Stomach smooth muscle (tissue), 2 donors: ENCODE measurements at regions not wholly inside any gene's neighbourhood (a gene's known extent, or its start where the extent isn't known, plus 50 kb on each side); places are given as distances from the start of the nearest gene placed in this dataset.

ENCODE experiments used
- H3K27ac ChIP-seq: one replicate; pipeline ENCODE4 v1.7.0; 2013; ENCODE audit warnings: mild to moderate bottlenecking, low read length, inconsistent platforms
- H3K27me3 ChIP-seq, 2 donors: one replicate each; pipeline ENCODE4 v1.7.0; 2013; ENCODE audit warnings: low read length in 2 of 2; ENCODE audit not compliant: insufficient read depth in 2 of 2, control insufficient read depth in 1 of 2
- H3K36me3 ChIP-seq, 2 donors: one replicate each; pipeline ENCODE4 v1.7.0; 2013; ENCODE audit warnings: low read length in 2 of 2; ENCODE audit not compliant: control insufficient read depth in 2 of 2, insufficient read depth in 2 of 2
- H3K4me1 ChIP-seq: one replicate; pipeline ENCODE4 v1.7.0; 2013; ENCODE audit warnings: low read length; ENCODE audit not compliant: control insufficient read depth, insufficient read depth
- H3K4me3 ChIP-seq, 2 donors: one replicate each; pipeline ENCODE4 v1.7.0; 2013; ENCODE audit warnings: low read length in 2 of 2
- H3K9ac ChIP-seq, 2 donors: one replicate each; pipeline ENCODE4 v1.7.0; 2013; ENCODE audit warnings: low read length in 2 of 2, mild to moderate bottlenecking in 1 of 2
- H3K9me3 ChIP-seq, 2 donors: one replicate each; pipeline ENCODE4 v1.7.0; 2013; ENCODE audit warnings: low read length in 2 of 2; ENCODE audit not compliant: control insufficient read depth in 2 of 2
- donor health status: healthy.
- donor health status: Pancreatic carcinoma.

- no peak overlapping the region for H3K27ac ChIP-seq
These were observed 147.8 kb upstream of the CDH4 start for GRCh38 chr20:61104232-61104631.

GRCh38 chr20:61105395-61105794 lies 146.7 kb upstream of the CDH4 start:
- Histone ChIP-seq H3K4me3 (no peak overlapping the region), H3K36me3 (no peaks in the 10 kb centered on the region), H3K27me3 (no peaks in the 10 kb centered on the region), H3K27ac (no peak overlapping the region), H3K9me3 (no peaks in the 10 kb centered on the region), H3K4me1 (no peaks in the 10 kb centered on the region), H3K9ac (no peak overlapping the region)

More at GRCh38 chr20:61104232-61104631, 147.8 kb upstream of the CDH4 start:
- Histone ChIP-seq H3K9me3 (no peaks in the 10 kb centered on the region), H3K27me3 (no peaks in the 10 kb centered on the region), H3K36me3 (no peaks in the 10 kb centered on the region), H3K4me3 (no peak overlapping the region), H3K4me1 (no peaks in the 10 kb centered on the region), H3K9ac (no peak overlapping the region)

- Histone ChIP-seq H3K36me3 (no peaks in the 10 kb centered on the region), H3K4me3 (no peak overlapping the region), H3K4me1 (no peaks in the 10 kb centered on the region), H3K9ac (no peak overlapping the region), H3K9me3 (no peaks in the 10 kb centered on the region), H3K27me3 (peaks cover 0 to 3% of the 10 kb centered on the region in 2 donors), H3K27ac (no peak overlapping the region)
These were observed 145.6 kb upstream of the CDH4 start for GRCh38 chr20:61106438-61106837.

GRCh38 chr20:61109221-61109805 lies 142.7 kb upstream of the CDH4 start:
- no peaks in the 10 kb centered on the region for H3K36me3 ChIP-seq
- H3K27ac ChIP-seq: no peak overlapping the region
- no peaks in the 10 kb centered on the region for H3K9me3 ChIP-seq
- H3K4me3 ChIP-seq: no peak overlapping the region
- H3K4me1 ChIP-seq: no peaks in the 10 kb centered on the region
- H3K9ac ChIP-seq: no peak overlapping the region
- H3K27me3 ChIP-seq: peaks cover 0 to 3% of the 10 kb centered on the region in 2 donors

GRCh38 chr20:61112515-61112914 lies 139.5 kb upstream of the CDH4 start:
- H3K9ac ChIP-seq: no peak overlapping the region
- H3K27ac ChIP-seq: no peak overlapping the region
- no peaks in the 10 kb centered on the region for H3K4me1 ChIP-seq
- H3K36me3 ChIP-seq: no peaks in the 10 kb centered on the region
- peaks cover 0 to 3% of the 10 kb centered on the region in 2 donors for H3K27me3 ChIP-seq
- H3K9me3 ChIP-seq: no peaks in the 10 kb centered on the region
- no peak overlapping the region for H3K4me3 ChIP-seq

GRCh38 chr20:61113731-61114130 lies 138.3 kb upstream of the CDH4 start:
- no peak overlapping the region for H3K9ac ChIP-seq
- no peaks in the 10 kb centered on the region for H3K36me3 ChIP-seq
- H3K27ac ChIP-seq: no peak overlapping the region
- no peaks in the 10 kb centered on the region for H3K9me3 ChIP-seq
- no peak overlapping the region for H3K4me3 ChIP-seq
- H3K27me3 ChIP-seq: peaks cover 0 to 3% of the 10 kb centered on the region in 2 donors
- no peaks in the 10 kb centered on the region for H3K4me1 ChIP-seq

GRCh38 chr20:61114493-61115175 lies 137.4 kb upstream of the CDH4 start:
- Histone ChIP-seq H3K27me3 (peaks cover 0 to 3% of the 10 kb centered on the region in 2 donors), H3K9me3 (no peaks in the 10 kb centered on the region), H3K9ac (no peak overlapping the region), H3K4me1 (no peaks in the 10 kb centered on the region), H3K27ac (no peak overlapping the region), H3K36me3 (no peaks in the 10 kb centered on the region), H3K4me3 (no peak overlapping the region)

- no peaks in the 10 kb centered on the region for H3K9me3 ChIP-seq
- no peak overlapping the region for H3K4me3 ChIP-seq
- peaks cover 0 to 3% of the 10 kb centered on the region in 2 donors for H3K27me3 ChIP-seq
- no peaks in the 10 kb centered on the region for H3K4me1 ChIP-seq
- H3K36me3 ChIP-seq: no peaks in the 10 kb centered on the region
- H3K9ac ChIP-seq: no peak overlapping the region
- H3K27ac ChIP-seq: no peak overlapping the region
These were observed 136.5 kb upstream of the CDH4 start for GRCh38 chr20:61115364-61116065.

GRCh38 chr20:61117725-61118124 lies 134.3 kb upstream of the CDH4 start:
- Histone ChIP-seq H3K36me3 (no peaks in the 10 kb centered on the region), H3K27ac (no peak overlapping the region), H3K4me1 (no peaks in the 10 kb centered on the region), H3K27me3 (peaks cover 0 to 4% of the 10 kb centered on the region in 2 donors), H3K9me3 (no peaks in the 10 kb centered on the region), H3K4me3 (no peak overlapping the region), H3K9ac (no peak overlapping the region)

GRCh38 chr20:61118429-61119224 lies 133.4 kb upstream of the CDH4 start:
- Histone ChIP-seq H3K9ac (no peak overlapping the region), H3K4me1 (no peaks in the 10 kb centered on the region), H3K36me3 (no peaks in the 10 kb centered on the region), H3K9me3 (no peaks in the 10 kb centered on the region), H3K27me3 (peaks cover 0 to 4% of the 10 kb centered on the region in 2 donors), H3K27ac (no peak overlapping the region), H3K4me3 (no peak overlapping the region)
